NCI-H2196 treated with DMSO at 0.1 percent for 48 hours (cell line): ENCODE measurements at regions not wholly inside any gene's neighbourhood (a gene's known extent, or its start where the extent isn't known, plus 50 kb on each side); places are given as distances from the start of the nearest gene placed in this dataset.
"Not testable (repeated sequence)": the region's sequence is repeated elsewhere in the genome, so short reads cannot be mapped to it uniquely, and the experiment has no call there.

Source experiments
- DNase-seq: peaks from one replicate; lab custom pipeline; 2025; ENCODE audit not compliant: unreplicated experiment; lab: John Stamatoyannopoulos, UW

GRCh38 chr9:129296195-129296594 is 118.1 kb upstream of the IER5L start:
- not testable (repeated sequence) for DNase-seq

- no peak for DNase-seq
Observed at GRCh38 chr9:129291041-129291501, 113.0 kb upstream of the IER5L start.

GRCh38 chr9:129290606-129291005 is 112.5 kb upstream of the IER5L start:
- DNase-seq = no peak

- no peak for DNase-seq
Observed at GRCh38 chr9:129289883-129290282, 111.8 kb upstream of the IER5L start.

- DNase-seq = no peak
Observed at GRCh38 chr9:129289131-129289731, 111.2 kb upstream of the IER5L start.

- no peak for DNase-seq
Observed at GRCh38 chr9:129287619-129288305, 109.7 kb upstream of the IER5L start.

GRCh38 chr9:129285979-129286772 is 108.1 kb upstream of the IER5L start:
- no peak for DNase-seq

- no peak for DNase-seq
Observed at GRCh38 chr9:129285382-129285781, 107.3 kb upstream of the IER5L start.

- DNase-seq = no peak
Observed at GRCh38 chr9:129284607-129285291, 106.7 kb upstream of the IER5L start.

- no peak for DNase-seq
Observed at GRCh38 chr9:129283705-129284606, 105.9 kb upstream of the IER5L start.

- DNase-seq = no peak
Observed at GRCh38 chr9:129283291-129283691, 105.2 kb upstream of the IER5L start.

- DNase-seq = no peak
Observed at GRCh38 chr9:129282731-129283211, 104.7 kb upstream of the IER5L start.

- no peak for DNase-seq
Observed at GRCh38 chr9:129282272-129282671, 104.2 kb upstream of the IER5L start.

- DNase-seq = no peak
Observed at GRCh38 chr9:129281506-129282145, 103.6 kb upstream of the IER5L start.

- no peak for DNase-seq
Observed at GRCh38 chr9:129280623-129281271, 102.7 kb upstream of the IER5L start.

- no peak for DNase-seq
Observed at GRCh38 chr9:129280236-129280622, 102.2 kb upstream of the IER5L start.

GRCh38 chr9:129278391-129279237 is 100.6 kb upstream of the IER5L start:
- peak; percentile 79 for DNase-seq

- DNase-seq = no peak
Observed at GRCh38 chr9:129276486-129277230, 98.6 kb upstream of the IER5L start.
